HS-27A (cell line): ENCODE measurements at regions not wholly inside any gene's neighbourhood (a gene's known extent, or its start where the extent isn't known, plus 50 kb on each side); places are given as distances from the start of the nearest gene placed in this dataset.

Experiments used
- DNase-seq: peaks from one replicate; pipeline ENCODE4 v3.0.0-alpha.2; 2012; ENCODE audit warnings: low read depth, missing footprints

DNA sequence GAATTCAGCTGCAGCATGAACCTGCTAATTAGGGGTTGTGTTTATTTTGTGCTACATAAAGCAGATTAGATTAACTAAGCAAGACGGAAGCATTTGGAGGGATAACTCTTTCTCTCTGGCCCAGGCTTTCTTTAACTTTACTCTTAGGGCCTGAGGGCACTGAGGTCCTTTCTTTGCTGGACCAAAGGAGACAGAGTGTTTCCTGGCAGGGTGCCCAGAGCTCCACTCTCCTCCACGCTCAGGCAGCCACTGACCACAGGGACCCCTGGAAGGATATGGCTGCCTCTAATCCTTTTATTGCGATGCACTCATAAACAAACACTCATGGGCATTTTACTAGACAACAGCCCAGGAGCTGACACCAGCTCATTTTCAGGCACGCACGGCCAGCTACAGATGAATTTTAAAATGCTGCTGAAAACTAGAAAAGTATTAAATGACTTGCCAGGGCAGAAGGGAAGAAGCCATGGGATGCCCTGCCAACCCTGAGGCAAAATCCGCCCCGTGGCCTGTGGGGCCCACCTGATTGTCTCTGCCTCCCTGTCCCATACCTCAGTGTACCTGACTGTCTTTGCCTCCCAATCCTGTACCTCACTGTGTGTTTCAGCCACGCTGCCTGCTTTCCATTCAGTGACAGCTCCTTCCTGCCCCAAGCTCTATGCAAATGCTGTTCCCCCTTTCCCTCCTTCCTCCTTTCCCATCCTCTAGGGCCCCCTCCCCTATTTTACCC, 192.6 kb upstream of the NAV2 start:
- no peak for DNase-seq

DNA sequence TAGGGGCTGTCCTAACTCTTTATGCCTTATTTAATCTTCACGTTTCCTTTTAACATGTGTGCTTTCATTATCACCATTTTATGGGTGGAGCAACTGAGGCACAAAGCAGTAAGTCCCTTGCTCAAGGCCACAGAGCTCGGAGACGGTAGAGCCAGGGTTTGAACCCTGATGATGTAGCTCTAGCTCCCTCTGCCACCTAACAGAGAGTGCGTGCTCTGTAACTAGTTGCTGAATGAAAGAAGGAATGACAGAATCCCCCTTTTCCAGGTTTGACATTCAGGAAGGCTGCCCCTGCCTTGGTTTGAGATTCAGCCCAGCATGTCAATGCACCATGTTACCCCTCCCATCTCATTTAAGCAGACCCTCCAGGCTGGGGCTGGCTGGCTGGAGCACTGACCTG, 193.3 kb upstream of the NAV2 start:
- no peak for DNase-seq

DNA sequence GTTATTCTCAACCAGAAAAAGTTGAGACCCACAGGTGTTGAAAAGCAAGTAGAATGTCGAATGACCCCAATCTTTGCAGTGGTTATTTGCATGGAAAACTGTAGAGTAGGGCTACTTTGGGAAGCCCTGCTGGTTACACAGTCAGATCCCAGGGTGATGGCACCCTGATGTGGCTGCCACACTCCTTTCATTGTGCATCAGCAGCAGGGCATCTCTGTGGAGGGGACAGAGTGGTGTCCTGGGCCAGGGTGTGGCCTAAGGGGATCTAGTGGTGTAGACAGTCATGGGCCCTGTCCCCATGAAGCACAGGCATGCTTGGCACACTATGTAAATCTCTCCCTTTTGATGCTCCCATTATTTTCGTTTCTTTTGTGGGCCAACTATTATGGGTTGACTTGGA, 199.4 kb upstream of the NAV2 start:
- DNase-seq = no peak

DNA sequence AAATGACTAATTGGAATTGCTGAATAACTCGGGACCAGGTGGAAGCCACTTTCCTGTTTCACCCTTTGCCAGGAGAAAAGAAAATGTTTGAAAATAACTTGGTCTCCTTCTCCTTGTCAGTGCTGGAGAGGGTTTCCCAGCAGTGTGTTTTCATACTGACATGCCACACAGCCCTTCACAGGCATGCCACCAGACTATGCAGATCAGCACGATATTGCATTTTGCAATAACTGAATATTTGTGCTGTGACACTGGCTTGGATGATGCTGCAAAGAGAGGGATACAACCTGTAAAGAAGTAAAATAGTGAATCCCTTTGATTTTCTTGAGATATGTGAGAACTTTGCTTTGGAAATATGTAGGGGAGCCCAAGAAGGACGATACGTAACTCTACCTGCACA, 200.0 kb upstream of the NAV2 start:
- no peak for DNase-seq

DNA sequence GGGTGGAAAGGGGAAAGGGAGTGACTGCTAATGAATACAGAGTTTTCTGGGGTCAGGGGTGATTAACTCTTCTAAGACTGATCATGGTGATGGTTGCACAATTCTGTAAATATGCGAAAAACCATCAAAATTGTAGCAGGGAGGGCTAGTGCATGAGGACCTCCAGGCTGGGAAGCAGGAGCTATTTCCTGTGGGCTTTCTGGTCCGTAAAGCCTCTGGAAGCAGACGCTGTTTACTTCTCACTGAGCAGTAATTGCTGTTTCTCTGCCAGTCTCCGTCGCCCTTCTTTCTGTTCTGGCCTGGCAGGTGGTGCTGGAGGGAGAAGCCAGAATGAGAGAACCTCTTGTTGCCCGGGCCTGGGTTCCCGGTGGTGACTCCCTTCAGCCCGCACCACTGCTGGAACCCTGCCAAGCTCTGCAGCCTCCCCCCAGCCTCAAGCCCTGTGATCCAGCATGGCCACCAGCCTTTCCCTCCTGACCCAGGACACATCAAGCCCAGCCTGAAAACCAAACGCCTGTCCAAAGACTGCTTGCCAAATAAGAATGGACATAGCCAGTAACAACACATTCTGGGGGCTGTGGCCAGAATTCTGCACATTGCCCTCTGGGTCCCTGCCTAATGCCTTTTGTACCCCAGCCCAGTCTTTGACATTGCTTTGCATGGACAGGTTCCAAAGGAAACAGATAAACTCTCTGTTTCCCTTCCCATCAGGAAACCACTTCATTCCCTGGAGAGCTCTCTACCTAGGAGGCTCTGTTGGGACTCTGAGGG, 201.0 kb upstream of the NAV2 start:
- DNase-seq = no peak

DNA sequence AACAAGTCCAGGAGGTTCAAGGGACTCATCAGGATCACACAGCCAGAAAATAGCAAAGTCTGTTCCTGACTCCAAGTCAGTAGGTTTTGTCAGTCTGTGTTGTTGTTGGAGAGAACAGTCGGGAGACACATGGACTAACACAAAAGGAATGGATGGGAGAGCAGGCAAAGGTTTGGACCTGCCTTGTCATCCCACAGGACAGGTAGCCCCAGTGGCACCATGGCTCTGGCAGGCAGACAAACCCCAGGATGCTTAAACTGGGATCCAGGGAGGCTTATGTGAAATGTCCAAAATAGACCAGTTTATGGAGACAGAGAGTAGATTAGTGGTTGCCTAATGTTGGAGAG, 201.6 kb upstream of the NAV2 start:
- no peak for DNase-seq

DNA sequence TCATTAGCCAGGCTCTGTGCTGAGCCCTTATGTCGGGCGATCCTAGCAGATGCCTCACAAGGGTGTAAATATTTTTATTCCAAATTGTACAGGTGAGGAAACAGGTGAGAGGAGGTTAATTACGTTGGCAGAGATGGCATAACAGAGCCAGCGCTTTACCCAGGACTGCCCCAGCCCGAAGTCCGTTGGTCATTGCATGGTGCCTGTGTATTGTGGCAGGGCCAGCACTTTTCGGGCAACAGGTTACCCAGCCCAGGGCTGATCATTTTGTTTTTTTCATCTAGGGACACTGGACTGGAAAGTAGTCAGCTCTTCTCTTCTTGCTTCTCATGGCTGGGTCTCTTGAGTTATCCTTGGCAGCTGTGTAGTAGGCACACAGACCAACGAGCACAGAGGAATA, 202.2 kb upstream of the NAV2 start:
- DNase-seq = no peak

DNA sequence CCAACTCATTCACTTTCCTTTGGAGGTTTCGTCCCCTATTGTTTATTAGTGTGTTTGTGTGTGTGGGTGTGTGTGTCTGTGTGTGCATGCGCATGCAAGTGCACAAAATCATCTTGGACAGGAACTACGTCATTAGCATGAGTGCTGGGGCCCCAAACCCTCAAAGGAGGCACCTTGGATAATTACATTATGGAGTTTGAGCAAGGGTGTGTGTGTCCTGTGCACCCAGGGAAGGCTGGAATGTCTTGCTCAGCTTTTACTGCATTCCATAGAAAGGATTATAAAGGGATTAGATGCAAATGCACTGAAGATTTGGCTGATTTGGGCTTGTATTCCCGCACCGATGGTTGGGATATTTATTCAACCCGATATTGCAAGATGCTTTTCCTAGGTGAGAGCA, 203.4 kb upstream of the NAV2 start:
- DNase-seq = no peak

DNA sequence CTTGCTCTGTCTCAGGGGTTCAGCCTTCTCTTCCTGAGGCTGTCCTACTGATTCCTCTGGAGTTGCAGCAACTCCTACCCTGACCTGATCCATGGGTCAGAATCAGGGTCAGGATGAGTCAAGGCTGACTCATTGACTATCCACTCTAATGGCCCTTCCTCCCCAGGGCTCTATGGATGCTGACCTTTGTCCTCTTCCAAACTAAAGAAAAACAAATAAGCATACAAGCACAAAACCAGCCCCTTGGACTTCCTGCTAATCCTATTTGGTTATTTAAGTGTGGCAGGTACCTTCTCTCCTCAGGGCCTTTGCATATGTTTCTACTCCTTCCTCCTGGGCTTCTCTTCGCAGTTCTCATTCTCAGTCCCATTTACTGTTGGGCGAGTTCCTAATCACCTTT, 204.5 kb upstream of the NAV2 start:
- peak; percentile 9 for DNase-seq

DNA sequence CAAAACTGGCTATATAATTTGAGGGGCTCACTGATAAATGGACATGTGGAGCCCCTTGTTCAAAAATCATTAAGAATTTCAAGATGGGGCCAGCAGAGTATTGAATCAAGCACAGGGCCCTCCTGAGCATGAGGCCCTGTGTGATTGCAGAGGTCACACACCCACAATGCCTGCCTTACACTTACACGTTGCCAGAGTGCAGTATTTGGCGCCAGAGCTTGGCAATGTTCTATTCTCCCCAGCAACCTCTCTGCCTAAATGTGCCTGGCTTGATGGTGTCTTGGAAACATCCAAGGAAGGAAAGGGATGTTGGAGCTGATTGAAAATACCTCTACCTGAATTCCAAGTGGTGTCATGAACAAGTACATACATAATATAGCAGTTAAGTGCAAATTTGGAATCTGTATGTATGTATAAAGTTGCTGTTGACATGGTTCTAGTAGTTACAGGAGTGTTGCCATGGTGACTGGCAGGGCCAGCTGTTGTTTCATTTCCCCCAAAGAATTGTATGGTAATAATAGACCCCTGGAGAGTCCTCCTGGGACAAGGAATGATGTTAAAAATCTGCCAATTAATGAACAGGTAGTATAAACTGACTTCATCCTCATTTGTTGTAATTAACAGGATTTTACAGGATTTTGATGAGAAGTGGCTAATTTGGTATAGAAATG, 205.7 kb upstream of the NAV2 start:
- DNase-seq = no peak

DNA sequence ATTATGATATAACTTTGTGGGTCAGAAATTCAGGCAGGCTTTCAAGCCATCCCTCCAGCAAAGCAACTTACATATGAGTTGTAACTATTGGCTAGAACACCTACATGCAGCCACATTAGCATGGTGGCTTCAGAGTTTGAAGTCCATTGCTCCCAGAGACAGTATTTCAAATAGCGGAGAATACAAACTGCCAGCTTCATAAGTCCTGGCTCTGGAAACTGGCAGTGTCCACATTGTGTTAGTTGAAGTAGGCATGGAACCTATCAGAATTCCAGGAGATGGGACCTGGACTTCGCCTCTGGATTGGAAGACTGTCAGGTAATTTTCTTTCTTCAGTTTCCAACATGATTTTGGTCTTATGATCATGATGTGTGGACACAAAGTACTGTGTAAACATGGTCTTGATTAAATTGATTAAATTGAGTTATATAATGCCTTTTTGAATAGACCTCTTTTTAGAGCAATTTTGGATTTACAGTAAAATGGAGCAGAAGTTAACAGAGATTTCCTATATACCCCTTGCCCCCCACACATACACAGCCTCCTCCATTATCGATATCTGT, 209.9 kb upstream of the NAV2 start:
- no peak for DNase-seq

DNA sequence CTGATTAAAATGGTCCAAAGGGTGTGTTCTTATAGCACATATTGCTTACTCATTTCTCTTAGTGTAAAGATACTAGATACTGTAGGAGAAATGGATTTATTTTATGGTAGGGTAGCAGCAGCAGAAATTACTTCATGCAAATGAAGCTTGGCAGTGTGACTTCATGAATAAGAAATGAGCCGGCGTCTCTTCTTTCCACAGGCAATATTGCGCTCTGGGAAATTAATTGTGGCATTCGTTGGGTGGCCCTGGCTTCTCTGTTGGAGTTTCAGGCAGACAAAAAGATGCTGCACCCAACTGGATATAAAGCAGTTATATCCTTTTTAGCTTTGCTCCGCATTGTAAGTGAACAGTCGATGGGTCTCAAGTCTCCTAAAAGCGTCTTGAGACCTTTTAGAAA, 211.0 kb upstream of the NAV2 start:
- DNase-seq = no peak

DNA sequence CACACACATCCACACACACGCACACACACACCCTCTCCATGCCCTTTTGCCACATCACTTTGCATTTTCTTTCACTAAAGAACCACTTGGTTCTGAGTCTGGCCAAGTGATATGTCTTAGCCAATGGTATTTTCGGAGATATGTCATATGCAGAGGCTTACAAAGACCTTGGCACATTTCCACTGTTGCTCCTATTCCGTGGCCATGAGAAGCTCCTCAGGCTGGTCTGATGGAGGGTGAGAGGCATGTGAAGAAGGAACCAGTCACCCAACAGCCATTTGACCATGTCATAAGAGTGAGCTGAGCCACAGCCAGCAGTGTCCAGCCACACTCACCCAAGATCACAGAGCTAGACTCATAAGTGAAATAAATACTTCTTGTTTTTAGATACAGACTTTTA, 212.6 kb upstream of the NAV2 start:
- DNase-seq = no peak

DNA sequence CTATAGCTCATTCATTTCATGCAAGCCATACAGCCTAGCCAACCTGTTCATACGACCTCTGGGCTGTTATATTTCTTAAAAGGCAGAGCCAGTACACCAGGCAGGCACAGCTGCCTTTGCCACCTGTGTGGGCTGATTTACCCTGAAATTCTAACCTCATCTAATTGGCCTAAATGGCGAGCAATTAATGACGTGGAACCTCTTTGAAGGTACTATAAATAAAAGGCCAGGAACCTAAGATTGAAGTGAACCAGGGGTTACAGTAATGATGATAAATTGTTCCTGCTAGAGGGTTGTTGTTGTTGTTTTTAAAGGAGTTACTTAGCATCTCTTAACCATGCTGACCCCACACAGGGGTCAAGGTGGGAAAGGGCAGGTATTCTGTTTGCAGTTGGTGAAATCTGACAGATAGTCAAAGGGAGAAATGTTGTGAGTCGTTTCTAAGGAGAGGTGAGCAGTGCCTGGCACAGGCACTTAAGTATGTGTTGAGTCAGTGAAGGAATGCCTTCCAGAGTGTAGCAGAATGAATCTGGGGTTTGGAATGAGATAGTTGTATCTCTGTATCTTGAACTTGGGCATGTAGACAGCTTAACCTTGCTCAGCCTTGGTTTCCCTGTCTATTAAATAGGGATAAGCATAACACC, 213.5 kb upstream of the NAV2 start:
- DNase-seq = no peak

DNA sequence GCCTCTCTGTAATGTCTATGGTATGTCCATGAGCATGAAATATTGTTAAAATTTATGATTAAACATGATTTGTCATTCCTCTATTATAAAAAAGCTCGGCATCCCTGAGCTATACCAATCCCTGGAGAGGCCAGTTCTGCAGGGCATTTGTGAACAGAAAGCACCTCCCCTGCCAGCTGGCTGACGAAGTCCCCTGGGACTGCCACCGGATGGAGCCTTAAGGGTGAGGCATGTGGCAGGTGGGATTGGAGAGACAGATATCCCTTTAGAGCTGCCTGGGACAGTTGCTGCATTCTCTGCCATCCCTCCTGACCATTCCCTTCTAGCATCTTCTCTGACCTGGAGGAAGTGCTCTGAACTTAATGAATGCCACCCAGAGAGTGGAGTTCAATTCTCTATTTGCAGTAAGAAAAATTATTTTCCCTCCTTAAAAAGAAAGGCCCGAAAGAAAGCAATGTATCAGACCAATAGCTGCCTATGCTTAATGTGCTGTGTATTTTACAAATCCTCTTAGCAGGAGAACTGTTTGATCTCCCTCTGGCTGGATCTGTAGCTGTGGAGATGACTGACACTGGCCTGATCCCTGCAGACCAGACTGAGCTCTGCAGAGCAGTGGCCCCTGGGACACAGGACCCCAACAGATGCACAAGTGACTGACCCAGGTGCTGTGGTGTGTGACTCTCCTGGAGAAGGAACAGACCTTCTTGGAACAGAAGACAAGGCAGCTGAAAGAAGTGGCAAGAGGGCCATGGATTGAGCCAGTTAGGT, 219.0 kb upstream of the NAV2 start:
- DNase-seq = no peak

DNA sequence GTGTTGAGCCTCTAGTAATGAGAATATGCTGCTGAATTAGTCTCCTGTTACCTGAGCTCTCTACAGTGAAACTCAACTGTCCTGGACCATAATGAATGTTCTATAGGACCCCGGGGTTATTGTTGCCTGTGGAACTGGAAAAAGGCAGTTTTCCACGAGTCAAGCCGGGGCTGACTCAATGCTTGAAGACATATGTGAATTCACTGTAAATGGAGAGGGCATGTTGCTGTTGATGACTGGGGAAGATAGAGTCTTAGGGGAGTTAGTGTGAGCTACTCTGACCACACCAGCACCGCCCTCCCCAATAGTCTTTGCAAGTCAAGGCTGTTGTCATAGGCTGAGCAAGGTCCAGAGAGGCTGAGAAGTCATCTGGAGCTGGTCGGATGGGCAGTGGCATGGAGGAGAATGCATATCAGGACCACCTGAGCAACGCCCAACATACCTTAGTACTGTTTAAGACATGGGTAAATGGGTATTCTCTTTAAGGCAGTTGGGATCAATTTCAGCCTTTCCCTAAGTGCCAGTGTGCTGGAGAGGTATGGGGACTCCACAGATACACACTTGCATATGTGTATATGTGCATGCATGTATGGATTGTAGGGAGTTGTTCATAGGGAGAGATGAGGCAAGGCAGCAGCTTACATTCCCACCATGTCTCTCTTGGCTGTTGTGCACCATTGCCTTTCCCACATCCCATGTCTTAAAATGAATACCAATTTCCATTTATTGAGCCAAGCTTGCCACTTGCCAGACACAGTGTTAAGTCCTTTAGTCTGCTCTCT, 230.1 kb upstream of the NAV2 start:
- DNase-seq = no peak

DNA sequence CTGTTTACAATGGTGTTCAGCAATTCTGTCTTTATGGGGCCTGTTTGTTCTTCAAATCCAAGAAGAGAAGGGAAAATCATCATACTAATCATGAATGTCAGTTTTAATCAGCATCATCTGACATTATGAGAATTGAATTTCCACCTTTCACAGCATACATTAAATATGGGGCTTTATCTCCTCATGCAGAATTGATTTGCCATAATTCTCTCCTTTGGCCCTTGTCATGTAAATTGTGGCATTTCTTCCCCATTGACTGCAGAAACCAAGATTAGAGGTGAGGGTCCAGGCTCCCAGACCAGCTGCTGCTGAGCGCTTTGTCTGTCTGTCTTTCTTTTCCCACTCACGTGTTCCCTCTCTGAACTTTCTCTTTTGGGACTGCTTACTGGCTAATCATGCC, 232.1 kb upstream of the NAV2 start:
- no peak for DNase-seq

DNA sequence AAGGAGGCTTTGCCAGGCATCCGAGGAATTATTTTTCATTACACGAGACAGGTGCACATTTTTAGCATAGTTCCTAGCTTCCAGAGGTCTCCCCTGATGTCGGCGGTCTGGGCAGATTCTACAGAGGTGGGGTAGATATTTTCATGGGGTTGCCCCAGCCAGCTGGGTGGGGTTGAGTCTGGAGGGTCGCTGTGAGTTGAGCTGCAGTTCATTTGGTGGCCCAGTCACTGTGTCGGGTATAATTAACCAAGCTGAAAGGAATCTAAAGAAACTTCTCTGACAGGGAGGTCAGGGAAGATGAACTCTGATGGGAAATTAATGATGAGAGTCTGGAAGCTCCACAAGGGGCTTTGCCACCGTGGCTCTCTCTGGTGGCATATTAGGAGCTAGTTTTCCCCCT, 233.7 kb upstream of the NAV2 start:
- DNase-seq = no peak

DNA sequence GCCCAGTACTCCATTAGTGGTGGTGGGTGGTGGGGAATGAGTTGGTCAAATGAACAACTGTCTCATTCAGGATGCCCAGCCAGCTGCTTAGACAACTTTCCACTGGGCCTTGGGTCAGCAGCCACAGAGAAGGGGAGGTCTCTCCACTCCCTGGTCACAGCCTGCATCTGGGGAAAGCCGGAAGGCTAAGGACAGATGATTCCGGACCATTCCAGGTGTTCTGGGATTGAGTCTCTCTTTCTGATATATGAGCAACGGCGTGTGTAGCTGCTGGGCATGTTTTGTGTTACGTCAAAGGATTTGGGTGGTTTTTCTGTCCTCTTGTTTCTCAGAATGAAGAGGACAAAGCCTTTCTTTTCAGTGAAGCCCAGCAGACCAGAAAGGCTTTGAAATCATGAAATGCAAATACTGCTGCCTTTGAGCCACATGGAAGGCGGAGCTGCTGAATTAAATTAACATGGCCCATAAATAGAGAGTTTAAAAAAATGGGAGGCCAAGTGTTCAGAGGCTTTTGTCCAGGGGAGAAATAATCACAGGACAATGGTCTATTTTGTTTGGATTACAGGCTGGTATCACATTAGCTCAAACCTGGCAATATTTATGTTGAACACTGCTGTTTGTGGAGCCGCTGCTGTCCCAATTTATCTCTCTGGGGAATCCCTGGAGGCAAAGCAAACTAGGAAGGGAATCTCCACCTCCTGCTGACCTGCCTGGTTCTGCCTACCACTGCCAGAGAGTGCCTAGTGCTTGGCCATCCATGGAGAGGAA, 234.4 kb upstream of the E2F8 start:
- DNase-seq = no peak

DNA sequence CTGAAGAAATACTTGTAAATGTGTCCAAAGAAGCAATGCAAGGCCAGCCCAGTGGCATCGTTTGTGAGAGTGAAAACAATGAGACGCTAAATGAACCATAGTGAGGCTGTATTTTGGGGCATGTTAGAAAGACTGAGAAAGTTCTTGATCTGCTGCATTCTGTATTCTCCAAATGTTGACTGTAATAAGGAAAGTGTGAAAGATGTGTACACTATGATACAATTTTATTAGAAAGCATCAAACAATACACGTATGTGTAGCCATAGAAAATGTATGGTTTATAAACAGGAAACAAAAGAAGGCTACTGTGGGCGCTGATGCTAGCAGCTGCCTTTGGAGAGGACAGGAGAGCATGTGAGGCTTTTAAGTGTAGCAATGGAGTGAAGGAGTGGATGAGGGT, 233.5 kb upstream of the E2F8 start:
- DNase-seq = no peak
